Stomach (tissue), 4 donors: ENCODE measurements at regions not wholly inside any gene's neighbourhood (a gene's known extent, or its start where the extent isn't known, plus 50 kb on each side); places are given as distances from the start of the nearest gene placed in this dataset.

Experiments
- CTCF ChIP-seq, 7 experiments: fragments of 450-650 bp in 4 of 7; fragments of 200-600 bp in 3 of 7; sonication (generic) in 3 of 7; IDR thresholded peaks; one replicate each; pipeline ENCODE4 v1.5.1; 2016 to 2019; ENCODE audit warnings: antibody characterized with exemption in 7 of 7, control low read depth in 2 of 7, mild to moderate bottlenecking in 1 of 7
- POLR2A ChIP-seq, 4 donors: fragments of 450-650 bp; IDR thresholded peaks; one replicate each; pipeline ENCODE4 v1.6.1; 2016; ENCODE audit warnings: antibody characterized with exemption in 4 of 4, control low read depth in 2 of 4, mild to moderate bottlenecking in 1 of 4, moderate library complexity in 1 of 4
- POLR2AphosphoS5 ChIP-seq, 3 donors: sonication (generic); formaldehyde crosslinking; IDR thresholded peaks; one replicate each; pipeline ENCODE4 v1.6.1; 2016; ENCODE audit warnings: antibody characterized with exemption in 3 of 3

- no peak for TF ChIP-seq CTCF (IDR thresholded peaks at IDR 0.05)
- no peak for TF ChIP-seq POLR2AphosphoS5 (IDR thresholded peaks at IDR 0.05)
- no peak for TF ChIP-seq POLR2A (IDR thresholded peaks at IDR 0.05)
These were observed 114.9 kb upstream of the NHSL1 start for GRCh38 chr6:138614151-138614550.
